GM21390 (cell line): ENCODE measurements at regions not wholly inside any gene's neighbourhood (a gene's known extent, or its start where the extent isn't known, plus 50 kb on each side); places are given as distances from the start of the nearest gene placed in this dataset.
"Not testable (repeated sequence)": the region's sequence is repeated elsewhere in the genome, so short reads cannot be mapped to it uniquely, and the experiment has no call there.

ENCODE experiments used
- ATAC-seq: cut with Tn5 transposase; IDR thresholded peaks from one replicate; pipeline ENCODE4 v1.9.1; 2021; ENCODE audit not compliant: unreplicated experiment

GRCh38 chr15:62895139-62895866 is 147.2 kb upstream of the TPM1 start:
- no peak for ATAC-seq

GRCh38 chr15:62895905-62896316 is 146.6 kb upstream of the TPM1 start:
- ATAC-seq: no peak

DNA sequence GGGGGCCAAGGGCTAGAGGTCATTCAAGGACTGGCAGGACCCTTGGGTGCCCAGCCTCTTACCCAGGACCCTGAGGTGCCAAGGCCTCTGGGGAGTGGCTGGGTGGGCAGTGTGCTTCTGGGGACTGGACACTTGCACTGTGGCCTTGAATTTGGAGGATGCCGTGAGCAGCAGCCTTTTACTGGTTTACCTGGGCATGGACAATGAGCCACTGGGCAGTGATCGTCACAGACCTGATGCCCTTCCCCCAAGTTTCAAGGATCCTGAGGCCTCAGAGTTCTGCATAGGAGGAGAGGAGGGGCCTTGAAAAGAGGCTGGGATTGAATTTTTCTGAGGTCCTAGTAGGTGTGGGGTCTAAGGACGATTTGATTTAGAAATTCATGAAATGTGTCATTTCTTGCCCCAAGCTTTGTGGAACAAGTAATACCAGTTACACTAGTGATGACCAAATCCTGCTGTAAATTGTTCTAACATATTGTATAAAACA is 146.1 kb upstream of the TPM1 start:
- ATAC-seq: no peak

DNA sequence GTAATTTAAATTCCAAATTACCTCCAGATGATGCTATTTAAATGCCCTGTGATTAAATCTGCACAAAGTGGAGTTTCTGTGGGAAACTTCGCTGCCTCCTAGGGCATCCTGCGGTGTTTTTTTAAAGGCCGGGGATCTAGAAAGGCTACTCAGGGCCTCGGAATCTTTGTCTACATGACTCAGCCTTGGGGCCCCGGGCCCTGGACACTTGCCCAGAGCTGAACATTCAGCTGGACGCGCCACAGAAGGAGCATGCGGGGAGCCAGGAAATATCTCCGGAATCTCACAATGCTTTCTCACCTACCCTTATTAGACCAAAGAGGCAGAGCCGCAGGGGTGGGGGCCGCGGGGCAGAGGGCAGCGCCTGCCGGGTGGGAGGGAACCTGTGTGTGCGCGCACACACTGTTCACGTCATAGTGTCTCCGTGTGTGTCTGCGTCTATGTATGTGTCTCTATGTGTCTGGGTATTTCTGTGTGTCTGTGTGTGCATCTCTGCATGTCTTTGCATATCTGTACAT is 145.5 kb upstream of the TPM1 start:
- no peak for ATAC-seq

- ATAC-seq: no peak
These were observed 144.9 kb upstream of the TPM1 start for GRCh38 chr15:62897634-62898033.

GRCh38 chr15:62899090-62899493 is 143.5 kb upstream of the TPM1 start:
- ATAC-seq: no peak

- no peak for ATAC-seq
These were observed 142.3 kb upstream of the TPM1 start for GRCh38 chr15:62900071-62900802.

GRCh38 chr15:62901087-62901486 is 141.5 kb upstream of the TPM1 start:
- ATAC-seq: no peak

- no peak for ATAC-seq
These were observed 140.5 kb upstream of the TPM1 start for GRCh38 chr15:62901909-62902546.

- no peak for ATAC-seq
These were observed 139.7 kb upstream of the TPM1 start for GRCh38 chr15:62902821-62903220.

DNA sequence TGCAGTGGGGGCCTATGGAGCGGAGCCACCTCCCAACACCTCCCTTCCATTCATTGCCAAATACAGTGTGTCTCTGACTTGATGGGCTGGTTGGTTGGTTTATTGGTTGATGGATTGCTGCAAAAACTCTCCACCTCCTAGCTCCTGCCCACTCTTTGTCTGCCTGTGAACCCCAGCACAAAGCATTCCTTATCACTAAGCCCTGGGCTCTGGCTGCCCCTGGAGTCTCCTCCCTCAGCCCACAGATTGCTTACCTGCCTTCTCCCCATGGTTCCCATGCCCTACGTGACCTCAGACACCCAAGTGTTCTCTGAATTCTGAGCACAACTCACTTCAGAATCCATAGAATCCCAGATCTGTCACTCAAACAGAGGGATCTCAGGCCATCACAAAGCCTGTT is 139.1 kb upstream of the TPM1 start:
- no peak for ATAC-seq

GRCh38 chr15:62904041-62904910 is 138.3 kb upstream of the TPM1 start:
- ATAC-seq: no peak

DNA sequence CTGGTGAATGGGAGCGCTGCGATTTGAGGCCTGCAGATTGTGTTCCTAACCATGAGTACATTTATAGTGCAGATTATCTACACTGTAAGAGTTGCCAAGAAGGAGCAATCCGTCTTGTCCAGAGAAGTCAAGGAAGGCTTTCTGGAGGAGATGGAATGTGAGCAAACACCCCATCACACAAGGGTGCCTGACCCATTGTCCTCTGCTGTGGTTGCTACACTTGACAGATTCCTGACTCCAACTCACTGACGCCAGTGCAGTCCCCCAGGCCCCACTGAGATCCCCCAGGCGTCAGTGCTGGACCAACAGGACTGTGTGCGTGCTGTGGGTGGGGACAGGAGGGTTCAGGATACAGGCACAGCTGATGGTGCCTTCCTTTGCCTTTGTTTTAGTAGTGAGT is 135.9 kb upstream of the TPM1 start:
- ATAC-seq: no peak

GRCh38 chr15:62907275-62907674 is 135.3 kb upstream of the TPM1 start:
- no peak for ATAC-seq

GRCh38 chr15:62908341-62908740 is 134.2 kb upstream of the TPM1 start:
- not testable (repeated sequence) for ATAC-seq

DNA sequence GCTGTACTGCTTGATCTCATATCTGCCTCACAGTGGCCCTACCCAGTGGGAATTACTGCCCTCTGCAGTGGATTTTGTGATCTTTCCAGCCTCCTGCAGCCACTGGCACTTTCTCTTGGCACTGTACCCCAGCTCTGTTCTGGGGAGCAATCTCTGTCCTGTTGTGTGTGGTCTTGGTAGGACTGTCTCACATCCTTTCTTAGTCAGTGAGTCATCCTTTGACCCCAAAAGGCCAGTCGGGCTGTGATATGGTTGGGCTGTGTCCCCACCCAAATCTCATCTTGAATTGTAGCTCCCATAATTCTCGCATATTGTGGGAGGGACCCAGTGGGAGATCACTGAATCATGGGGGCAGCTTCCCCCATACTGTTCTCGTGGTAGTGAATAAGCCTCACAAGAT is 133.3 kb upstream of the TPM1 start:
- ATAC-seq: no peak

DNA sequence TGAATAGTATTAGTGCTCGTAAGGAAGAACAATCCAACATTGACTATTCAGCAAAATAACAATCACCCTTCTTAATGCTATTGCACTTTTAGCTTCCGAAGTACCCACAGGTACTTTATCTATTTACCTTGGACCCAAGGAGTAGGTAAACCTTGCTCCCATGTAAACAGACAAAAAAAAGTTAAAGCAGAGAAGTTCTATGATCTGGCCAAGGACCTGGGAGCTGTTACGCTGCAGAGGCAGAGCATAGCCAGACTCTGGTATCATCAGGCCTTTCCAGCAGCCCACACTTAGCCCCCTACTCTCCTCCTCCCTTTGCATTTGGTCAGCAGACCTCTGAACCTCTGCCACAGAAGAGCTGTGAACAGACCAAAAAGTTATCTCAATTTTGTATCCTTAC is 130.3 kb upstream of the TPM1 start:
- ATAC-seq: no peak

DNA sequence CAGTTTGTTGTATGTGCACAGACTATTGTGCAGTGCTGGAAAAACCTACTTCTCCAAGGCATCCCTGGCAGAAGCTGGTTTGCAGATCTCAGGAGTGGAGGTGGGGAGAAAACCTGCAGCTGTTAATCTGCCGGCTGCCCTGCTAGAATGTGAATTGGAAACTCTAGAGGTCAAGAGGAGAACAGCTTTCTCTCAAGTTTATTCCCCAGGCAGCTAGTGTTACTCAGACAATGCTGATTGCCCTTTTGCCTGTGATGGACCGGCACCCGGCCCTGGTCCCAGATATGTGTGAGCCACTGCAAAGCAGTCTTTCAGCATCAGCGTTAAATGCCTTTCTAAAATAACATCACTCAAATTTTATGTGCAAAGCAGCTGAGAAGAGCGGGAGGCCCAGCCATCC is 129.7 kb upstream of the TPM1 start:
- ATAC-seq: no peak

- ATAC-seq: no peak
These were observed 129.3 kb upstream of the TPM1 start for GRCh38 chr15:62913246-62913645.

DNA sequence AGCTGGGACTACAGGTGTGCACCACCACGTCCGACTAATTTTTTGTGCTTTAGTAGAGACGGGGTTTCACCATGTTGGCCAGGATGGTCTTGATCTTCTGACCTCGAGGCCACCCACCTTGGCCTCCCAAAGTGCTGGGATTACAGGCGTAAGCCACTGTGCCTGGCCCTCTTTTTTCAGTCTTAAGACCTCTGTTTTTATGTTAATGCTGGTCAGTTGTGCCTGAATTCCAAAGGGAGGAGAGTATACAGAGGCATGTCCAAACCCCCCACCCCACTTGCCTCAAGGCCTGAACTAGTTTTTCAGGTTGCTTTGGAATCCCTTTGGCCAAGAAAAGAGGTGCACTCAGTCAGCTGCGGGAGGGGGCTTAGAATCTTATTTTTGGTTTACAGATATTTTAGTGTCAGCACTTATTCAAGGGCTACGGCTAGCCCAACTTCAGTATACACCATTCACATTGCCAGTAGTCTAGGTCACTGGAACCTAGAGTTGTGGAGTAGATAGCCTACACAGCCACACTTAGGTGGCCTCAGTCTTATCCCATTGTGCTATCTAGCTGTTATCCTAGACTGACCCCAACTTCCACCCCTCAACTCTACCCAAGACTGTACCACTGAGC is 128.0 kb upstream of the TPM1 start:
- ATAC-seq: no peak
